T-helper 17 cell (primary cell): ENCODE measurements at regions not wholly inside any gene's neighbourhood (a gene's known extent, or its start where the extent isn't known, plus 50 kb on each side); places are given as distances from the start of the nearest gene placed in this dataset.

Experiments used
- ATAC-seq: fragments of 150-1000 bp; cut with Tn5 transposase; 2 replicates; pipeline ENCODE4 v1.10.0; 2021; ENCODE audit warnings: mild to moderate bottlenecking, moderate library complexity
- DNase-seq, 3 donors: peaks; one replicate each; pipeline versions ENCODE4 v3.0.0 to v3.0.0-alpha.2; 2020 to 2021
- H3K9me3 ChIP-seq: one replicate; pipeline ENCODE4 v1.7.0; 2013; ENCODE audit warnings: low read length, mild to moderate bottlenecking; ENCODE audit not compliant: control insufficient read depth, poor library complexity, severe bottlenecking
- H3K27ac Mint-ChIP-seq: one replicate; pipeline ENCODE4 v1.8.0; 2022; ENCODE audit warnings: mild to moderate bottlenecking, moderate library complexity, mixed read lengths
- H3K27me3 Mint-ChIP-seq: one replicate; pipeline ENCODE4 v1.8.0; 2022; ENCODE audit warnings: mixed read lengths
- H3K36me3 Mint-ChIP-seq: one replicate; pipeline ENCODE4 v1.8.0; 2022; ENCODE audit warnings: low read depth, mixed read lengths
- H3K4me1 Mint-ChIP-seq: one replicate; pipeline ENCODE4 v1.8.0; 2022; ENCODE audit warnings: mild to moderate bottlenecking, mixed read lengths
- H3K4me3 Mint-ChIP-seq: one replicate; pipeline ENCODE4 v1.8.0; 2022; ENCODE audit warnings: mild to moderate bottlenecking, moderate library complexity, mixed read lengths

DNA sequence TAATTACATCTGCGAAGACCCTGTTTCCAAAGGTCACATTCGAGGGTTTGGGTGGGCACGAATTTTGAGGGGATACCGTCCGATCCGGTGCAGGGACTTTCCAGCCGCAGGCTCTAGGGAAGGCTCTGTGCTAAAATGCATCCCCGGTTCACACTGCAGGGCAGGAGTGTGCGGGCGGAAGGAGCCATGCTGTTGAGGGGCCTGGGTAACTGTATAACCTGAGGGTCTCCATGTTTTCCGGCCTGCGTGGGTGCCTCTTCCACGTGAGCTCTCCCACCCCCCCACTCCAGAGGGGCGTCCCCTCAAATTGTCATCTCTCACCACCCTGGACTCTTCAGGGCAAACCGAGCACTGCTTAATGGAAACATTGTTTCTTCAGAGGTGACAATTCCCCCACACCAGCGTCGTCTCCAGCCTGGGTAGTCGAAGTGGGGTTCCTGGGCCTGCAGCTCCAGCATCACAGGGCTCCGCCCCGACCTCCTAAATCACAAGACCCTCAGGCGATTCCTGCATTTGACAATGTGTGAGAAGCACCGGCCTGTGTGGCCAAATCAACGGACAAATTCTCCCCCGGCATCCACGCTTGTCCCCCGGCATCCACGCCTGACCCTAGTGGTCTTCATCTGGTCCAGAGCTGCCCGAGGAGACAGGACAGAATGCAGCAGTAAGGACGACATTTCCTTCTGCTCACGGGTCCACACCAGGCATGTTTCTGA lies 51.2 kb downstream of the FOXL3 start:
- ATAC-seq: no peak
- no peak overlapping the region for H3K27ac Mint-ChIP-seq

DNA sequence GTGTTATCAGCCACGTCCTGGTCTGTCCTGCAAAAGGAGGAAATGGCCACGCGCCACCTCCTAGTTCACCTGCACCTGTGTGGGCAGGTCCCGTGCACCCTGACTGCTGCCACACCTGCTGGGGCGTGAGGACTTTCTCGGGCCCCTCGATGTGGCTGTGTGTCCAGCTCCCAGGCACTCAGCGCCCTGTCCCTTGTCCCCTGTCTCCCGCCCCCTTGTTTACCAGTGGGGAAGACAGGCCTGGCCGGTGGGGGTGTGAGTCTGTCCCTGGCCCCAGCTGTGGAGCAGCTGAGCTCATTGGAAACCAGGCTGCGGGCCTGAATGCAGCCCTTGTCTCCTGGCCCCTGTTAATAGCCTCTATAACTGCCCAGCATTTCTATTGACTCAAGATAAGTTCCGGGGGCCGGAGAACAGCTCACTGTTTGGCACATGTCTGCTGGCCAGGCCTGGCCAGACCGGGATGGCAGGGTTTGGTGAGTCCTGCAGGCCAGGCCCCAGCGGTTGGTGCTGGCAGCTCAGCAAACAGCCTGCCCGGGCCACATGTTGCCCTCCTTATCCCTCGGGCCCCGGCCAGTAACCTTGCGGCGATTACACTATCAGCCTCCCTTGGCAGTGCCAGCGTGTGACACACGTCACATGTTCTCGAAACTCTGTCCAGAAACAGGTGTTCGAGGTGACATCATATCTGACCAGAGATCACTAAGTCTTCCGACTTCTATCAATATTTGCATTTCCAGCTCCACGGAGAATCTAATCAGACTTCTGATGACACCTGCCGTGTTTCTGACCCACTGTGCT lies 52.1 kb downstream of the FOXL3 start:
- H3K27me3 Mint-ChIP-seq: peaks cover 7% of the 10 kb centered on the region
- H3K36me3 Mint-ChIP-seq: no peaks in the 10 kb centered on the region
- DNase-seq (no peak), ATAC-seq (no peak)
- H3K4me1 Mint-ChIP-seq: peaks cover 7% of the 10 kb centered on the region
- H3K9me3 ChIP-seq: no peaks in the 10 kb centered on the region
- H3K4me3 Mint-ChIP-seq: no peak overlapping the region
- no peak overlapping the region for H3K27ac Mint-ChIP-seq

More for the DNA sequence above, 51.2 kb downstream of the FOXL3 start:
- peaks cover 7% of the 10 kb centered on the region for H3K4me1 Mint-ChIP-seq
- H3K9me3 ChIP-seq: no peaks in the 10 kb centered on the region
- H3K36me3 Mint-ChIP-seq: no peaks in the 10 kb centered on the region
- H3K27me3 Mint-ChIP-seq: peaks cover 7% of the 10 kb centered on the region
- no peak overlapping the region for H3K4me3 Mint-ChIP-seq
- DNase-seq: no peak

DNA sequence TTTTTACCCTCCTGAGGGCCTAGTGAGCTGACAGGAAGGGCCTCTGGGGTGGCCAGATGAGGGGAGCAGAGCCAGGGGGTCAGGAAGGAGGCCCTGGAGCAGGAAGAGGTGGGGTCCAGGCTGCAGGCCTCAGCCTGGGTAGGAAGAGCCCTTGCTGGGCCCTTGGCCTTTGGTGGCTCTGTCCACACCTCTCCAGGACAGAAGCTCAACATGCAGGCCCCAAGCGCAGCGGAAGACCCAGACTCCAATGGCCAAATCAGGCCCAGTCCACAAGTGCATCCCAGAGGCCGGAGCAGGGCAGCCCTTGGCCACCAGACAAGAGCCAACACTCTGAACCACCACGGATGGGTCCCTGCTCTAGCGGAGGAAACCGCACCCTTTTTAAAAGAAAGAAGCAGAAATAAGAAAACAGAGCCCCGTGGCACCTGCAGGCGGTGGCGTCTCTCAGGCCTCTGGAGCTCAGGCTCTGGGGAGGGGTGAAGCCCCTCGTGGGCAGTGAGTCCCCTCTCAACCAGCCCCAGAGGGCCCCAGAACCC lies 52.8 kb downstream of the FOXL3 start:
- H3K9me3 ChIP-seq: no peaks in the 10 kb centered on the region
- Mint-ChIP-seq H3K27me3 (peaks cover 7% of the 10 kb centered on the region), H3K4me1 (peaks cover 4% of the 10 kb centered on the region), H3K27ac (no peak overlapping the region), H3K36me3 (no peaks in the 10 kb centered on the region), H3K4me3 (no peak overlapping the region)
- DNase-seq: no peak
- ATAC-seq: no peak

DNA sequence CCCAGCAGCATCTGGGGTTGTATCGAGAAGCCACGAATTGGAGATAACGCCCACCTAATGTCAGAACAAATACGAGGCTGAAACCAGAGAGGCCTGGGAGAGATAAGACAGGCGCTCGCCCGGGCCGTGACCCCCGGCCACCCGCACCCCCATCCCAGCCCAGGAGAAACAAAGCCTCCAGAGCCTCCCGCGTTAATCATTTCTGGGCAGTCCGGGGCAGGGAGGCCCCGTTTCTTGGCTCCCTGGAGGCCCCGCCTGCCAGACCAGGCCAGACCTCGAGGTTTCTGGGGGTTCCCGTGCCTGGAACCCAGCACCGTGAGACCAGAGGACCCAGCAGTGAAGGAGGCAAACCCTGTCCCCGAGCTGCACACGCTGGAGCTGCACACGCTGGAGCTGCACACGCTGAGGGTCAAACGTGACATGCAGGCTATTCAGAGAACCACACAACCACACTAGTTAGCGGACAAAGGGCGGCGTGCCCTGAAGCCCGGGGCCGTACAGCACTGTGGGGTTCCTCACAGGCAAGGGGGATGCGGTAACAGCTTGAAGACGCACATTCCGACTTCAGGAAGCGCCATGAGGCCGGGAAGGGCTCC lies 53.4 kb downstream of the FOXL3 start:
- no peak for ATAC-seq
- peaks cover 4% of the 10 kb centered on the region for H3K4me1 Mint-ChIP-seq
- H3K36me3 Mint-ChIP-seq: no peaks in the 10 kb centered on the region
- no peak overlapping the region for H3K27ac Mint-ChIP-seq
- peaks cover 7% of the 10 kb centered on the region for H3K27me3 Mint-ChIP-seq
- no peak overlapping the region for H3K4me3 Mint-ChIP-seq
- DNase-seq: no peak
- no peaks in the 10 kb centered on the region for H3K9me3 ChIP-seq

DNA sequence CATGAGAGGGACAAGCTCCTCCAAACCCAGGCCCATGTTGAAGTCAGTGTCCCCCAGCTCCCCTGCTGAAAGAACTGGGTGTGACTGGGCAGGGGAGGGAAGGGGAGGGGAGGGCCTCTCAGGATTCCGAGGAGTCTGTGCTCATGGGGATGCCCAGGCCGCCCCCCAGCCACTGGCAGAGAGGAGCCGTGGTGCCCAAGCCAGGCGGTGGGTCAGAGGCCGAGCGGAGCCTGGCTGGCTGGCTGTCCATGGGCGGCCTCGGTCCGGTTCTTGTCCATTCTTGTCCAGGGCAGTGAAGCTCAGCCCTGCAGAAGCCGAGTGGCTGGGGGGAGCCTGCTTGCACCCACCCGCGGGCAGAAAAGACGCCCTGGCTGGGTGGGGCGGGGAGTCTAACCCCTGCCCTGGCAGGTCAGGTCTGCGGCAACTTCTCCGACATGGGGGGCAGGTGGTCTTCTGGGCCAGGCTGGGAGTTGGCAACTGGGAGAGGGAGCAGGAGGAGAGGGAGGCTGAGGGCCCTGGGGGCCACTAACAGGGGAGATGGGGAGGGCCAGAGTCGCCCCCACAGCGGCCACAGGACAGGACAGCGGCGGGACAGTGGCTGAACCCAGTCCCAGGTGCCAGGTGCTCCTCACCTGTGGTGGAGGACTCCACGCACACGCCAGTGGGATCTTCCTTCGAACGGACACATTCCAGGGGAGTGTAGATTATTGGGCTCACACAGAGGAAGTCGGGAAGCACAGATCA lies 54.1 kb downstream of the FOXL3 start:
- ATAC-seq (no peak), DNase-seq (no peak)
- no peaks in the 10 kb centered on the region for H3K9me3 ChIP-seq
- Mint-ChIP-seq H3K27me3 (peaks cover 7% of the 10 kb centered on the region), H3K4me3 (no peak overlapping the region), H3K4me1 (peaks cover 4% of the 10 kb centered on the region), H3K36me3 (no peaks in the 10 kb centered on the region), H3K27ac (no peak overlapping the region)

DNA sequence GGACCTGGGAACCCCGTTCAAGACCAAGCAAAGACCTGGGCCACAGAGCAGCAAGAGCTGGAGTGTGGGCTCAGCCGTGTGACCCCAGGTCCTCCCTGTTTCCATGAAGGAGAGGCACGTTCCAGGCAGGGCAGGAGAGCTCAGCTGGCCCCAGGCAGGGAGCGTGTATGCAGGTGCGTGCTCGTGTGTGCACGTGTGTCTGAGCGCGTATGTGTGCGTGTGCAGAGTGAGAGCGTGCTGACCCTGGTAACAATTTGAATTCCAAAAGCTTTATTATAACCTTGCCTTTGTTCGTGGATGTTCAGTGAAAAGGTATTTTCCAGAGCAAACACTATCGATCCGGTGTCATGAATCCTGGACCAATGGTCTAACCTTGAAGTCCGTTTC lies 54.6 kb downstream of the FOXL3 start:
- Mint-ChIP-seq H3K27ac (no peak overlapping the region), H3K4me1 (peaks cover 4% of the 10 kb centered on the region), H3K4me3 (no peak overlapping the region), H3K27me3 (peaks cover 3% of the 10 kb centered on the region), H3K36me3 (no peaks in the 10 kb centered on the region)
- no peaks in the 10 kb centered on the region for H3K9me3 ChIP-seq
- ATAC-seq (no peak), DNase-seq (no peak)

DNA sequence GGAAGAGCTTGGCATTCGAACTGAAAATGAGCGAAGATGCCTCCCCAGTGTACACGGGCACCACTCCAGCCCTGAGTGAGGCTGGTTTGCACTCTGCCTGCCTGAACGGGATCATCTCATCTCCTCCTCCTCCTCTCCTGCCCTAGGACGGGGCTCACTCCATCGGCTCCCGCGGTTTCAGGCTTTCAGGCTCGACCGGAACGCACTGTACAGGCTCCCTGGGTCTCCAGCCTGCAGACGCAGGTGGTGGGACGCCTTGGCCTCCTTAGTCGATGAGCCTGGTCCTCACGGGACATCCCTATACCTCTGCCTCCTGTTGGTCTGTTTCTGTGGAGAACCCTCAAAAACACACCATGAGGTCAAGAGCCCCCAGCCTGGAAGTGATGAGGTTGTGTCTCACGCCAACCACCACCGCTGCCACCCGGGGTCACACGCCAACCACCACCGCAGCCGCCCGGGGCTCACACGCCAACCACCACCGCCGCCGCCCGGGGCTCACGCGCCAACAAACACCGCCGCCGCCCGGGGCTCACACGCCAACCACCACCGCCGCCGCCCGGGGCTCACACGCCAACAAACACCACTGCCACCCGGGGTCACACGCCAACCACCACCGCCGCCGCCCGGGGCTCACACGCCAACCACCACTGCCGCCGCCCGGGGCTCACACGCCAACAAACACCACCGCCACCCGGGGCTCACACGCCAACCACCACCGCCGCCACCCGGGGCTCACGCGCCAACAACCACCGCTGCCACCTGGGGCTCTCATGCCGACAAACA lies 56.3 kb downstream of the FOXL3 start:
- H3K27me3 Mint-ChIP-seq: no peaks in the 10 kb centered on the region
- no peak overlapping the region for H3K27ac Mint-ChIP-seq
- no peak overlapping the region for H3K4me3 Mint-ChIP-seq
- DNase-seq (no peak), ATAC-seq (no peak)
- peaks cover 4% of the 10 kb centered on the region for H3K4me1 Mint-ChIP-seq
- H3K9me3 ChIP-seq: no peaks in the 10 kb centered on the region
- H3K36me3 Mint-ChIP-seq: no peaks in the 10 kb centered on the region

DNA sequence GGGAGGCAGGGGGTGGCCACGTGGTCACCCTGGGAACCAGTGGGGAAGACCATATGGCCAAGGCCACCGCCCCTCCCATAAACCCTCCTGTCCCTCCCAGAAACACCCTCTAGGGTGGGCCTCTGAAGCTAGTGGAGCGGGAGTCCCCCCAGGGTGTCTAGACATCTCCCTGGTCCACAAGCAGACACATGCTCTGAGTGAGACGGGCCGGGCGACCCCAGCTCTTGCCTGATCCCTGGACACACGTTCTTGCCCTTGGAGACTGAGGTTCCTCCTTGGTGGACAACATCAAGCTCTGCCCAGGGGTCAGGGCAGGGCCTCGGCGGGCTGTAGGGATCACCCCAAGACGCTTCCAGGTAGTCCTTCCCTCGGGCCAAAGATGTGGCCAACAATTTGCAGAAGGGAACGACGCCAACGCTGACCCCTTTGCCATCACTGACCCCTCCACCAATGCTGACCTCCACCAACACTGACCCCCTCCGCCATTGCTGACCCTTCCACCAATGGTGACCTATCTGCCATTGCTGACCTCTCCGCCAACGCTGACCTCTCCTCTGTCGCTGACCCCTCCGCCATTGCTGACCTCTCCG lies 57.1 kb downstream of the FOXL3 start:
- Mint-ChIP-seq H3K27ac (no peak overlapping the region), H3K4me3 (no peak overlapping the region), H3K36me3 (no peaks in the 10 kb centered on the region), H3K4me1 (peaks cover 8% of the 10 kb centered on the region), H3K27me3 (no peaks in the 10 kb centered on the region)
- ATAC-seq (no peak), DNase-seq (no peak)
- H3K9me3 ChIP-seq: no peaks in the 10 kb centered on the region

DNA sequence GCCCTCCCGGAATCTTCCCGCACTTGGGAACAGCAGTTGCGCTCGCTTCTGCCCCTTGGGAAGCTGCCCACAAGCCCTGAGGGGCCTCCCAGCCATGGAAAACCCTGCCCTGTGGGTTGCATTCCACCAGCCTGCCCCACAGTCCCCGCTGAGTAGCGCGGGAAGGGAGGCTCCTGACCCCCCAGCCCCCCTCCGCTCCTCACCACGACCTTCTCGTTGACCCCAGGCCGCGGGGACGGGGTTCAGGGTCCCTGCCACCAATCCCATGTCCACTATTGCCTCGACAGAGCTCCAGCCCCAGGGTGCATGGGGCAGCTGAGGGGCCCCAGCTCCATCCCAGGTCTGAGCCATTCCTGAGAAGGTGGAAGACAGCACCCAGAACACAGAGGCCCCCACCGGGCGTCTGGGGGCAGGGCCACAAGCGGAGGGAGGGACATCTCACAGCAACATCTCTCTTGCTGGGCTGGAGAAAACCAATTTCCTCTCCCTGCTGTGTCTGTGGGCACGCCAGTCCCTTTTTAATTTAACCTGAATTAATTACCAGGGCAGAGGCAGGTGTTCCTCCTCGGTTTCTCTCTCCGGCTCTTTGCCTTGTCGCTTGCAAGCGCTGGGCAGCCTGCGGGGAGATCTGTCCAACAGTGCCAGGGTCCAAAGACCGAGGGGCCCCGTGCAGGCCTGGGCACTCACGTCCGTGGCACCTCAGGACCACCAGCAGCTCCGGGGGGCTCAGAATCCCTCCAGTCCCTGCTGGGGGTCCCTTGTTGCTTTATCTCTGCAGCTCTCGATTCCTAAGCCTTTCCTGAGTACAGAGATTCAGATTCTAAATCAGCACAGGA lies 57.9 kb downstream of the FOXL3 start:
- no peak for DNase-seq
- H3K4me3 Mint-ChIP-seq: no peak overlapping the region
- H3K4me1 Mint-ChIP-seq: peaks cover 7% of the 10 kb centered on the region
- H3K9me3 ChIP-seq: no peaks in the 10 kb centered on the region
- no peak overlapping the region for H3K27ac Mint-ChIP-seq
- no peak for ATAC-seq
- H3K36me3 Mint-ChIP-seq: no peaks in the 10 kb centered on the region
- H3K27me3 Mint-ChIP-seq: no peaks in the 10 kb centered on the region

DNA sequence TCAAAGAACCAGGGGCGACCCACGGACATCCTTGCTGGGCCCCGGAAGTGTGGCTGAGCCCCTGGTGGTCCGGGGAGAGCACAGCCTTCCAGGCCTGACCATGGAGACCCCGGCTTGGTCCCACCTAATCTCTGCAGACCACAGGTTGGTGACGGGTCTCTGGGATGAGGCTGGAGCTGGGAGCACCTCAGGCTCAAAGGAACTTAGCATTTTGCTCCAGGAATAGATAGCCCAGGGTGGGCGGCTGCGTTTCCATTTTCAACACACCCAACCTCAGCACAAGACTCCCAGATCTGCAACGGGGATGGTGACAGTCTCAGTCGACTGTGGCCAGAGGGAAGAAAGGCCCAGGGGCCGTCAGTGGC lies 58.5 kb downstream of the FOXL3 start:
- H3K27ac Mint-ChIP-seq: no peak overlapping the region
- H3K9me3 ChIP-seq: no peaks in the 10 kb centered on the region
- no peak overlapping the region for H3K4me3 Mint-ChIP-seq
- H3K27me3 Mint-ChIP-seq: no peaks in the 10 kb centered on the region
- no peak for ATAC-seq
- H3K36me3 Mint-ChIP-seq: no peaks in the 10 kb centered on the region
- H3K4me1 Mint-ChIP-seq: peaks cover 7% of the 10 kb centered on the region
- no peak for DNase-seq

DNA sequence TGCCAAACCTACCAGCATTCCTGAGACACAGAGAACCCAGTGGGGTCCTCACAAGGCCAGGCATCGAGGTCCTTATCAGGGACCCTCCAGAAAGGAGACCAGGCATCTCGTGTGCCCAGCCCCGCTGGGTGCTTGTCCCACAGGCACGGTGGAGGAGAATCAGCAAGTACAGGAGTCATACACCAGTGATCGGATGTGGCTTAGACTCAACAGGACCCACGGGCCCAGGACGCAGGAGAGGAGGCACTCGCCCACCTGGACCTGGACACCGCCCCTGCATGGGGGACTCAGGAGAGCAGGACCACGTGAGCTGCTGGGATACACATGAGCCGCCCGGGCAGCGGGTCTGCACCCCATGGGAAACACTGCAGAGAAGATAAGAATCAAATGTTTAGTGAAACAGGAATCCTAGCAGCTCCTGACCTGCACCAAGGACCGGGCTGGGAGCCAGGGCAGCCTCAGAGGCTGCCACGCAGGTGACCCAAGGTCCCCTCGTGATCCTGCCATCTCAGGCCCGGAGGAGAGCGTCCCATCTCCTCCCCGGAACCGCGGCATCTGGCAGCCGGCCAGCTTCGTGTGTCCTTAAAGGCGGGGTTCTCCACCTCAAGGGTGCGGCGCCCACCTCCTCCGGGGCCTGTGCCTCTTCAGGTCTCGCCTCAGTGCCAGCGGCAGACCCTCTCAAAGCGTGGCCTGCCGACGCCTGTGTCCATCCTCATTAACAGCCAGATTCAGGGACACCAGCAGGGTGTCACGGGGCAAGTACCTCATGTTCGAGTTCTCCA lies 59.2 kb downstream of the FOXL3 start:
- no peaks in the 10 kb centered on the region for H3K36me3 Mint-ChIP-seq
- no peak for ATAC-seq
- H3K9me3 ChIP-seq: no peaks in the 10 kb centered on the region
- H3K4me3 Mint-ChIP-seq: peak overlapping the region; percentile 10
- no peak for DNase-seq
- H3K4me1 Mint-ChIP-seq: peaks cover 7% of the 10 kb centered on the region
- no peaks in the 10 kb centered on the region for H3K27me3 Mint-ChIP-seq
- H3K27ac Mint-ChIP-seq: no peak overlapping the region
